GM23338 (cell line): ENCODE measurements at regions not wholly inside any gene's neighbourhood (a gene's known extent, or its start where the extent isn't known, plus 50 kb on each side); places are given as distances from the start of the nearest gene placed in this dataset.

ENCODE experiments used
- ATAC-seq: fragments of 200-7000 bp; cut with Tn5 transposase; 3 replicates; pipeline ENCODE4 v1.9.1; 2020
- DNase-seq: peaks from one replicate; pipeline ENCODE4 v3.0.0-alpha.2; 2015; ENCODE audit warnings: low spot score
- H2AFZ ChIP-seq: fragments of 200-600 bp; sonication (generic); 2 replicates; pipeline ENCODE4 v1.8.0; 2016; ENCODE audit warnings: antibody characterized with exemption, mild to moderate bottlenecking, moderate library complexity
- H3F3A ChIP-seq: fragments of 200-600 bp; sonication (generic); replicated peaks from 2 replicates; pipeline ENCODE4 v1.8.0; 2017; ENCODE audit warnings: antibody characterized with exemption, mixed run types, low read depth
- H3K27ac ChIP-seq: fragments of 200-600 bp; sonication (generic); 2 replicates; pipeline ENCODE4 v1.6.1; 2016; ENCODE audit warnings: low read depth
- H3K27me3 ChIP-seq: fragments of 200-600 bp; sonication (generic); 2 replicates; pipeline ENCODE4 v1.8.0; 2016; ENCODE audit warnings: mild to moderate bottlenecking, mixed run types, moderate library complexity; ENCODE audit not compliant: insufficient read depth
- H3K36me3 ChIP-seq: fragments of 200-600 bp; sonication (generic); 2 replicates; pipeline ENCODE4 v1.8.0; 2016; ENCODE audit warnings: mild to moderate bottlenecking; ENCODE audit not compliant: insufficient read depth
- H3K4me1 ChIP-seq: fragments of 200-600 bp; sonication (generic); 2 replicates; pipeline ENCODE4 v1.8.0; 2016; ENCODE audit warnings: mild to moderate bottlenecking, moderate library complexity; ENCODE audit not compliant: insufficient read depth
- H3K4me2 ChIP-seq: fragments of 200-600 bp; sonication (generic); 2 replicates; pipeline ENCODE4 v1.7.1; 2017; ENCODE audit warnings: mixed run types
- H3K4me3 ChIP-seq: fragments of 200-600 bp; sonication (generic); 2 replicates; pipeline ENCODE4 v1.6.1; 2016; ENCODE audit warnings: mixed run types
- H3K79me2 ChIP-seq: fragments of 200-600 bp; sonication (generic); replicated peaks from 2 replicates; pipeline ENCODE4 v1.8.0; 2017; ENCODE audit warnings: mild to moderate bottlenecking; ENCODE audit not compliant: insufficient read depth
- H3K9me2 ChIP-seq: fragments of 200-600 bp; sonication (generic); 2 replicates; pipeline ENCODE4 v1.8.0; 2017; ENCODE audit not compliant: insufficient read depth
- H4K20me1 ChIP-seq: fragments of 200-600 bp; sonication (generic); replicated peaks from 2 replicates; pipeline ENCODE4 v1.8.0; 2017; ENCODE audit warnings: mild to moderate bottlenecking; ENCODE audit not compliant: insufficient read depth
- H3K27ac Mint-ChIP-seq: 2 replicates; pipeline ENCODE4 v1.8.0; 2020; ENCODE audit warnings: inconsistent platforms, mild to moderate bottlenecking, moderate library complexity, mixed read lengths
- H3K27me3 Mint-ChIP-seq: 3 replicates; pipeline ENCODE4 v1.8.0; 2022; ENCODE audit warnings: low read depth, mild to moderate bottlenecking, moderate library complexity, mixed read lengths, inconsistent platforms; ENCODE audit not compliant: insufficient read depth, poor library complexity
- H3K36me3 Mint-ChIP-seq: 3 replicates; pipeline ENCODE4 v1.8.0; 2021; ENCODE audit warnings: low read depth, mild to moderate bottlenecking, inconsistent platforms, moderate library complexity, mixed read lengths
- H3K4me1 Mint-ChIP-seq: 3 replicates; pipeline ENCODE4 v1.8.0; 2020; ENCODE audit warnings: mild to moderate bottlenecking, inconsistent platforms, mixed read lengths
- H3K4me3 Mint-ChIP-seq: 3 replicates; pipeline ENCODE4 v1.8.0; 2021; ENCODE audit warnings: moderate library complexity, mild to moderate bottlenecking, inconsistent platforms, mixed read lengths
- H3K9me3 Mint-ChIP-seq: 3 replicates; pipeline ENCODE4 v1.8.0; 2020; ENCODE audit warnings: moderate library complexity, mild to moderate bottlenecking, inconsistent platforms, mixed read lengths
- CREB1 ChIP-seq: fragments of 250-450 bp; sonication (Bioruptor Pico); IDR thresholded peaks from 2 replicates; pipeline ENCODE4 v1.5.0; 2020; ENCODE audit warnings: low read depth, mild to moderate bottlenecking, moderate library complexity
- CTCF ChIP-seq, 2 experiments: fragments of 200-600 bp in 1 of 2; sonication (generic) in 1 of 2; conservative IDR thresholded peaks; 2 replicates each; pipeline versions ENCODE4 v1.5.1 to v1.6.1; 2016 to 2017; ENCODE audit warnings: antibody characterized with exemption in 2 of 2, low read depth in 2 of 2, mild to moderate bottlenecking in 2 of 2, moderate library complexity in 1 of 2
- ETS1 ChIP-seq: IDR thresholded peaks from 2 replicates; pipeline ENCODE4 v1.6.1; 2016; ENCODE audit warnings: antibody characterized with exemption
- EZH2 ChIP-seq: fragments of 200-600 bp; sonication (generic); IDR thresholded peaks from one replicate; pipeline ENCODE4 v1.8.0; 2017; ENCODE audit warnings: antibody characterized with exemption, mild to moderate bottlenecking, low read depth; ENCODE audit not compliant: unreplicated experiment
- EZH2phosphoT487 ChIP-seq: fragments of 200-600 bp; sonication (generic); IDR thresholded peaks from one replicate; pipeline ENCODE4 v1.8.1; 2018; ENCODE audit warnings: antibody characterized with exemption; ENCODE audit not compliant: unreplicated experiment
- JUNB ChIP-seq: IDR thresholded peaks from one replicate; pipeline ENCODE4 v1.6.1; 2016; ENCODE audit warnings: antibody characterized with exemption; ENCODE audit not compliant: unreplicated experiment
- NANOG ChIP-seq: IDR thresholded peaks from 2 replicates; pipeline ENCODE4 v1.6.1; 2016; ENCODE audit warnings: antibody characterized with exemption, borderline replicate concordance
- POLR2AphosphoS5 ChIP-seq: IDR thresholded peaks from 2 replicates; pipeline ENCODE4 v1.6.1; 2016; ENCODE audit warnings: antibody characterized with exemption, low read depth
- REST ChIP-seq: IDR thresholded peaks from one replicate; pipeline ENCODE4 v1.6.1; 2018; ENCODE audit warnings: antibody characterized with exemption; ENCODE audit not compliant: unreplicated experiment
- STAT1 ChIP-seq: IDR thresholded peaks from one replicate; pipeline ENCODE4 v1.6.1; 2016; ENCODE audit warnings: antibody characterized with exemption; ENCODE audit not compliant: unreplicated experiment
- ZNF114 ChIP-seq: fragments of 250-450 bp; sonication (Bioruptor Pico); IDR thresholded peaks from 2 replicates; pipeline ENCODE4 v1.5.0; 2020; ENCODE audit warnings: mild to moderate bottlenecking, moderate library complexity
- ZNF331 ChIP-seq: fragments of 250-450 bp; sonication (Bioruptor Pico); IDR thresholded peaks from 2 replicates; pipeline ENCODE4 v1.5.0; 2020; ENCODE audit warnings: low read depth, mild to moderate bottlenecking, moderate library complexity
- ZNF462 ChIP-seq: fragments of 250-450 bp; sonication (Bioruptor Pico); IDR thresholded peaks from 2 replicates; pipeline ENCODE4 v1.5.0; 2020; ENCODE audit warnings: mild to moderate bottlenecking, moderate library complexity

- H3K9me3 Mint-ChIP-seq: no peaks in the 10 kb centered on the region
- Histone ChIP-seq H2AFZ (no peak overlapping the region), H3K4me1 (no peaks in the 10 kb centered on the region), H3K27me3 (no peaks in the 10 kb centered on the region), H3F3A (no peaks in the 10 kb centered on the region), H3K79me2 (no peaks in the 10 kb centered on the region), H3K4me3 (no peak overlapping the region), H4K20me1 (no peaks in the 10 kb centered on the region), H3K27ac (no peak overlapping the region), H3K9me2 (0 out of 2 replicates have a peak, but pooled peaks cover 8% of the 10 kb centered on the region), H3K36me3 (no peaks in the 10 kb centered on the region), H3K4me2 (no peak overlapping the region)
- TF ChIP-seq ETS1: no peak
- no peak for TF ChIP-seq EZH2phosphoT487
- no peak for TF ChIP-seq NANOG
- TF ChIP-seq ZNF114: no peak
- no peak for TF ChIP-seq STAT1
- no peak for TF ChIP-seq EZH2
- TF ChIP-seq REST: no peak
- no peak for TF ChIP-seq POLR2AphosphoS5
- no peak for TF ChIP-seq CREB1
- TF ChIP-seq ZNF462 (CRISPR knock-in tag): no peak
- TF ChIP-seq JUNB: no peak
- no peak for TF ChIP-seq CTCF (conservative IDR thresholded peaks at IDR 0.05; ENCODE audit: low read depth in 2 of 2)
- TF ChIP-seq ZNF331 (CRISPR knock-in tag): no peak
- no peak overlapping the region for H3K4me3 Mint-ChIP-seq
- DNase-seq: no peak
- H3K36me3 Mint-ChIP-seq: no peaks in the 10 kb centered on the region
- ATAC-seq: no peak
- H3K4me1 Mint-ChIP-seq: peaks cover 5% of the 10 kb centered on the region
- H3K27me3 Mint-ChIP-seq: peaks cover 4% of the 10 kb centered on the region
- no peak overlapping the region for H3K27ac Mint-ChIP-seq
Observed at GRCh38 chr16:51049276-51049675, 101.8 kb downstream of the SALL1 start.
